Fibroblast of mammary gland (primary cell): ENCODE measurements at regions not wholly inside any gene's neighbourhood (a gene's known extent, or its start where the extent isn't known, plus 50 kb on each side); places are given as distances from the start of the nearest gene placed in this dataset.

ENCODE experiments used
- DNase-seq: peaks from one replicate; pipeline ENCODE4 v3.0.0-alpha.2; 2010; ENCODE audit warnings: low read depth
- H3K4me3 ChIP-seq: 2 replicates; pipeline ENCODE4 v1.5.1; 2011; ENCODE audit warnings: low read depth, mild to moderate bottlenecking, low read length, moderate library complexity; ENCODE audit not compliant: control insufficient read depth
- CTCF ChIP-seq: conservative IDR thresholded peaks from 2 replicates; pipeline ENCODE4 v1.5.1; 2011; ENCODE audit warnings: low read depth, low read length, inconsistent platforms; ENCODE audit not compliant: control insufficient read depth, insufficient read depth

GRCh38 chr14:105817971-105818711 is 291.8 kb downstream of the TMEM121 start:
- H3K4me3 ChIP-seq = no peak overlapping the region
- DNase-seq = no peak

GRCh38 chr14:105818712-105819005 is 292.3 kb downstream of the TMEM121 start:
- DNase-seq = no peak
- TF ChIP-seq CTCF = no peak

More at GRCh38 chr14:105817971-105818711, 291.8 kb downstream of the TMEM121 start:
- TF ChIP-seq CTCF = no peak

GRCh38 chr14:105830171-105830570 is 303.8 kb downstream of the TMEM121 start:
- H3K4me3 ChIP-seq = no peak overlapping the region
- DNase-seq = no peak
- TF ChIP-seq CTCF = no peak

More at GRCh38 chr14:105818712-105819005, 292.3 kb downstream of the TMEM121 start:
- no peak overlapping the region for H3K4me3 ChIP-seq

- no peak for TF ChIP-seq CTCF
Observed at GRCh38 chr14:105836160-105836559, 309.8 kb downstream of the TMEM121 start.

GRCh38 chr14:105836730-105837129 is 310.3 kb downstream of the TMEM121 start:
- TF ChIP-seq CTCF = no peak
- DNase-seq = no peak
- no peak overlapping the region for H3K4me3 ChIP-seq

More at GRCh38 chr14:105836160-105836559, 309.8 kb downstream of the TMEM121 start:
- H3K4me3 ChIP-seq = no peak overlapping the region
- no peak for DNase-seq

- no peak for TF ChIP-seq CTCF
- no peak for DNase-seq
- no peak overlapping the region for H3K4me3 ChIP-seq
Observed at GRCh38 chr14:105837349-105838063, 311.1 kb downstream of the TMEM121 start.
